Activated T-helper 1 cell treated with anti-CD3 and anti-CD28 coated beads, Interleukin-12 subunit alpha, Interleukin-12 subunit beta, Interleukin-2, Interleukin-4 antibody, amounts not matched to agents 30 ng/mL and 10 ng/mL and 1 ng/mL, durations not matched to agents 14 hours and 24 hours and 36 hours (primary cell): ENCODE measurements at regions not wholly inside any gene's neighbourhood (a gene's known extent, or its start where the extent isn't known, plus 50 kb on each side); places are given as distances from the start of the nearest gene placed in this dataset.
"Not testable (repeated sequence)": the region's sequence is repeated elsewhere in the genome, so short reads cannot be mapped to it uniquely, and the experiment has no call there.

Experiments used
- DNase-seq: peaks from one replicate; pipeline ENCODE4 v3.0.0; 2021; ENCODE audit warnings: low spot score
- H3K27ac Mint-ChIP-seq: one replicate; pipeline ENCODE4 v1.8.0; 2021; ENCODE audit warnings: mild to moderate bottlenecking, mixed read lengths
- H3K27me3 Mint-ChIP-seq: one replicate; pipeline ENCODE4 v1.8.0; 2022; ENCODE audit warnings: mild to moderate bottlenecking, moderate library complexity, mixed read lengths; ENCODE audit not compliant: insufficient read depth
- H3K36me3 Mint-ChIP-seq: one replicate; pipeline ENCODE4 v1.8.0; 2021; ENCODE audit warnings: low read depth, mixed read lengths
- H3K4me1 Mint-ChIP-seq: one replicate; pipeline ENCODE4 v1.8.0; 2021; ENCODE audit warnings: low read depth, mixed read lengths
- H3K4me3 Mint-ChIP-seq: one replicate; pipeline ENCODE4 v1.8.0; 2021; ENCODE audit warnings: mild to moderate bottlenecking, moderate library complexity, mixed read lengths
- H3K9me3 Mint-ChIP-seq: one replicate; pipeline ENCODE4 v1.8.0; 2021; ENCODE audit warnings: mixed read lengths
- intact Hi-C: fragments of 100-400 bp; cut with micrococcal nuclease; formaldehyde crosslinking; loops from one replicate; pipeline ENCODE4 v1.15.1; 2024

DNA sequence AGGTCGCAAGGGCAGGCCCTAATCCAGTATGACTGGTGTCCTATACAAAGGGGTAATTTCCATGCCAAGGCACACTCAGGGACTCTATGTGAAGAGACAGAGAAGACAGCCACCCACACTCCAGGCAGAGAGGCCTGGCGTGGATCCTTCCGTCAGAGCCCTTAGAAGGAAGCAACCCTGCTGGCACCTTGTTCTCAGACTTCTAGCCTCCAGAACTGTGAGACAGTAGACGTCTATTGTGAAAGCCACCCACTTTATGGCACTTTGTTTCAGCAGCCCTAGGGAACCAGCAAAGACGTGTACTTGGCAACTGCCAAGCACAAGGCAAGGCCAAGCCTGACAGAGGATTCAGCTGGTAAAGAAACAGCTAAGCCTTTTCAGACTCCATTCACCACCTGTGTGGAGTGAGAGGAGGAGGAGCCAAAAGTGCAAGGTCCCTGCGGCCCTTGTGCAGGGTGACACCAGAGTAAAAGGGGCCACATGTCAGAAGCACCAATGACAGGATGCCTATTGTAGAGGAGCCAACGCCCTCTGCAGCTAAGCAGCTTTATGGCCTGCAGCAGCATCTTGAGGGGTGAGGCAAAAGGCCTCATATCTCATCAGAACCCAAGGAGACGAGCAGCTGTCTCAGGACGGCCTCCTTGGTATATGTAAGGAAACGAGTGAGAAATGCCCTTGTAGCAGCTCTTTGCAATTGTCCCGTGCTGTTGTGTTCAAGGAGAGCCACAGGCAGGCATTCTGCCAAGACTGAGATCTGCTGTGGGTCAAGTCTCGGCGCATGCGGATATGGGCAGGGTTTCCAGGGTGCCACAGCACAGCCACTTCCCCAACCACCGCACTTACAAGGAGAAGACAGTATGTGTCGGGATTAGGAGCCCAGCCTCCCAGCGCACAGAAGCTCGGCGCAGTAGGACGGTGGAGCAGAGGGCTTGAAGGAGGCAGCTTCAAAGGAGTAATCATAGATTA is 121.5 kb upstream of the LIPC start:
- H3K4me1 Mint-ChIP-seq: peaks cover 31% of the 10 kb centered on the region
- intact Hi-C loops: no loop called here
- no peak overlapping the region for H3K27ac Mint-ChIP-seq

DNA sequence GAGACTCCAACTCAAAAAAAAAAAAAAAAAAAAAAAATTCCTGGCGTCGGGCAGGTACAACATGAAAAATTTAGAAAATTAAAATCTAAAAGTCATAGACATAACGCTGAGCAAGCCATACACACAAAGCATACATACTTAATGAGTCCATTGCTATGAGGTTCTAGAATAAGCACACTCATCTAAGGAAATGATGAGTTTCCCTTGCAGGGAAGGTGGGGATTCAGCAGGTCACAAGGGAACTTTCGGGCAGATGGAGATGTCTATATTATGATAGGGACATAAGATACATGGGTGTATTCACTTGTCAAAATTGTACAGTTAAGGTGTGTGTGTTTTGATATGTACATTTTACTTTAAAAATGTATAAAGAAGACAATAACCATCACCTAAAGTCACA is 120.2 kb upstream of the LIPC start:
- Mint-ChIP-seq H3K27ac (no peak overlapping the region), H3K4me1 (peaks cover 33% of the 10 kb centered on the region), H3K27me3 (no peaks in the 10 kb centered on the region), H3K9me3 (no peaks in the 10 kb centered on the region), H3K36me3 (no peaks in the 10 kb centered on the region), H3K4me3 (no peak overlapping the region)
- intact Hi-C loops: no loop called here
- no peak for DNase-seq

More for the DNA sequence above, 121.5 kb upstream of the LIPC start:
- Mint-ChIP-seq H3K36me3 (no peaks in the 10 kb centered on the region), H3K9me3 (no peaks in the 10 kb centered on the region), H3K4me3 (no peak overlapping the region), H3K27me3 (no peaks in the 10 kb centered on the region)
- no peak for DNase-seq

DNA sequence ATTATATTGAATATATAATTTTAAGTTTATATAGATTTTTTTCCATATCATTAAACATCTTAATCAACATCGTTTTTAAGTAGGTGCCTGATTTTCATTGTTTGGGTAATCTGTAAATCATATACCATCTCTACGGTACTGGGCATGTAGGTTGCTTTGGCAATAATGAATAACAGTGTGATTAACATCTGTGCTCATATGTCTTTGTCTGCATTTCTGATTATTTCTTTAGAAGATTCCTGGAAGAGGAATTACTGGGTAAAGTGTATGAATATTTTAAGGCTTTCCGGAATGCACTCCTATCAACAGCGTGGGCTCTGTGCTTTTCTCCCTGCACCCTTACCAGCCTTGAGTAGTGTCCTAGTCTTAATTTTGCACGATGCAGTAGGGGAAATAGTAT is 119.8 kb upstream of the LIPC start:
- Mint-ChIP-seq H3K36me3 (no peaks in the 10 kb centered on the region), H3K9me3 (peaks cover 3% of the 10 kb centered on the region), H3K27me3 (no peaks in the 10 kb centered on the region), H3K4me3 (no peak overlapping the region), H3K4me1 (peaks cover 28% of the 10 kb centered on the region), H3K27ac (no peak overlapping the region)
- no peak for DNase-seq
- intact Hi-C loops: no loop called here

DNA sequence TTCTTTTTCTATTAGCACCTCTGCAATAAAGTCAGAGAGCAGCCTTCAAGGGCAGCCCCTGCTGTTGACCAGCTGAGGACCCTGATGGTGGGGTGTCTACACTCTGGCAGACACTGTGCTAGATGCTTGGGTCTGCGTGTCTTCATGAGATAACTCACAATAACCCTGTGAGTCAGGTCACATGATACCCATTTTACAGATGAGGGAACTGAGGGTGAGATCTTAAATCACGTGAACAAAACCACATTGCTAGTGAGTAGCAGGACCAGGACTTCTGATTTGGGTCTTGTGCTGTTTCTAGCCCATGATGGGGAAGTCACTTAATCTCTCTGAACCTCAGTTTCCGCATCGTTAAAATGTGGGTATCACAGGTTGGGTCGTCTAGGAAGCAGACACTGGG is 118.5 kb upstream of the LIPC start:
- Mint-ChIP-seq H3K27me3 (no peaks in the 10 kb centered on the region), H3K4me1 (peaks cover 23% of the 10 kb centered on the region), H3K9me3 (peaks cover 8% of the 10 kb centered on the region), H3K27ac (no peak overlapping the region), H3K36me3 (no peaks in the 10 kb centered on the region), H3K4me3 (no peak overlapping the region)
- intact Hi-C loops: loop anchor here (1.0 kb wide), 1 partner anchor 15 kb away; no protein-coding TSS in a partner anchor
- no peak for DNase-seq

DNA sequence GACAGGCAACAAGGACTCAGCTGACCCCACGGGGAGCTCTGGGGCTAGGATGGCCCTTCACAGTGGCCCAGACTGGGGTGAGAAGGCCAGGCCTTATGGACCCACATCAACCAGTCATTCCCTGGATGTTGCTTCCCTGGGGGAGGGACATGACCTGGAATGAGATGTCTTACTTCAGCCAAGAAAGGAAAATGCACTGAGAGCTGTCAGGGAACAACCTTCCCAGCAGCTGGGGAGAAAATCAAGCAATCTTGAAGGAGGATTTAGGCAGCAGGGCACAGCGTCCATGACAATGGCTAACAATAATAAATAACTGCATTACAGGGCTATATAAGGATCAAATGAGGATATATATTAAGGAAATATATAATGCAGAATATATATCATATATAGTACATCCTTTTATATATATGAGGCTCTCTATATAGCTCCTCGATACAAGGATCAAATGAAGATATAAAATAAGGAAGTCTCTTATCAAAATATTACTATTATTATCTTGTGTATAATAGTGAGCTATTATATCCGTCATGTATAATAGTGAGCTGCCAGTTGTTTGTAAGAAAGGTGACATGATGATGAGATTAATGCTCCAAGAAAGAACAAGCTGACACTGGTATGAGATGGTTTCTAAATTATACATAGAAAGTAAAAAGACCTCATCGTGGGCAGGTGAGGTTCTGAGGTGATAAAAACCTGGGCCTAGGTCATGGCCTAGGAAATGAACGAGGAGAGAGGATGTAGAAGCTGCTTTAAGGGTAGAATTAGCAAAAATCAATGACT is 117.8 kb upstream of the LIPC start:
- Mint-ChIP-seq H3K9me3 (peaks cover 8% of the 10 kb centered on the region), H3K4me1 (peaks cover 23% of the 10 kb centered on the region), H3K27me3 (no peaks in the 10 kb centered on the region), H3K36me3 (no peaks in the 10 kb centered on the region), H3K27ac (peak overlapping the region; percentile 80), H3K4me3 (no peak overlapping the region)
- intact Hi-C loops: loop anchor here (1.0 kb wide), 1 partner anchor 16 kb away; no protein-coding TSS in a partner anchor
- DNase-seq: no peak

DNA sequence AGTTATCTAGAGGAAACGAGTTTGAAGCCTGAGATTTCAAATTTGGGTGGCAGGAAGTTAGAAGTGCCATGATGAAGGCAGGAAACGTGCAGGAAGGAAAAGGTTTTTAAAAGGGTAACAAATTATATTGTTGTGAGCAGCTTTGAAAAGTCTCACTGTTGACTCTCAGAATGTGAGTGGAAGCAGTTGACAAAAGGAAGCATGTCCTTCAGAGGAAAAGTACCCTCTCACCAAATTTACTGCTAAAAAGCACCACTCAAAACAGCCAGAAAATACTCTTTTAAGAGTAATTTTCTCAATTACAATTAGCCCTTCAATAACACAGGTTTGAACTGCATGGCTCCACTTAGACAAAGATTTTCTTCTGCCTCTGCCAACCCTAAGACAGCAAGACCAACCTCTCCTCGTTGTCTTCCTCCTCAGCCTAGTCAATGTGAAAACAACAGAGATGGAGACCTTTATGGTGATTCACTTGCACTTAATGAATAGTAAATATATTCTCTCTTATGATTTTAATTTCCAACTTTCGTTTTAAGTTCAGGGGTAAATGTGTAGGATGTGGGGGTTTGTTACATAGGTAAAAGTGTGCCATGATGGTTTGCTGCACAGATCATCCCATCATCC is 117.1 kb upstream of the LIPC start:
- Mint-ChIP-seq H3K4me3 (no peak overlapping the region), H3K4me1 (peaks cover 23% of the 10 kb centered on the region), H3K27me3 (no peaks in the 10 kb centered on the region), H3K36me3 (no peaks in the 10 kb centered on the region), H3K27ac (peak overlapping the region; percentile 80), H3K9me3 (peaks cover 8% of the 10 kb centered on the region)
- no peak for DNase-seq
- intact Hi-C loops: no loop called here

DNA sequence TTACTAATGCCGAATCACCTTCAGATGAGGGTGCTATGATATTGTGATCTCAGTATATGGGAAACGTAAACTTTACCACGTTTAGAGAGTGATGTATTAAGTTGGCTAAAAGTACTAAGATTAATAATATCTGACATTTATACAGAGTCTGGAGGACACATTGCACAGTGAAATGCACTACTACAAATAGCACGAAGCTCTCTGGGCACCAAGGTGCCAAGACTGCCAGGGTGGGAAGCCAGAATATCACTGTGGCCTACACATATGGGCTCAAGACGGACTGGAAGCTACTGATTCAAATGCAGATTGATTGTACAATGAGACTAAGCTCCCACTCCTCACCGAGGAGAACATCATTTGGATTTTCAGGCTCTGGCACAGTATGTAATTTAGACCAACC is 113.3 kb upstream of the LIPC start:
- H3K36me3 Mint-ChIP-seq: no peaks in the 10 kb centered on the region
- DNase-seq: no peak
- H3K9me3 Mint-ChIP-seq: peaks cover 17% of the 10 kb centered on the region
- peaks cover 1% of the 10 kb centered on the region for H3K27me3 Mint-ChIP-seq
- H3K4me3 Mint-ChIP-seq: no peak overlapping the region
- H3K4me1 Mint-ChIP-seq: peaks cover 23% of the 10 kb centered on the region
- intact Hi-C loops: no loop called here
- no peak overlapping the region for H3K27ac Mint-ChIP-seq

DNA sequence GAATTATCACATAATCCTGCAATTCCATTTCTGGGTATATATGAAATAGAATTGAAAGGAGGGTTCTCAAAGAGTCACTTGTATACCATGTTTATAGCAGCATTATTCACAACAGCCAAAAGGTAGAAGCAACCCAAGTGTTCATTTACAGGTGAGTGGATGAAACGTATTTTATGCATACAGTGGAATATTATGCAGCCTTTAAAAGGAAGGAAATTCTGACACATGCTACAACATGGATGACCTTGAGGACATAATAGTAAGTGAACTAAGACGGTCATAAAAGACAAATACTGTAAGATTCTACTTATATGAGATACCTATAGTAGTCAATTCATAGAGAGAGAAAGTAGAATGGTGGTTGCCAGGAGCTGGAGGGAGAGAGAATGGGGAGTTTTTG is 110.8 kb upstream of the LIPC start:
- no peaks in the 10 kb centered on the region for H3K36me3 Mint-ChIP-seq
- DNase-seq: no peak
- H3K27ac Mint-ChIP-seq: no peak overlapping the region
- no peak overlapping the region for H3K4me3 Mint-ChIP-seq
- peaks cover 17% of the 10 kb centered on the region for H3K9me3 Mint-ChIP-seq
- peaks cover 8% of the 10 kb centered on the region for H3K27me3 Mint-ChIP-seq
- intact Hi-C loops: no loop called here
- no peaks in the 10 kb centered on the region for H3K4me1 Mint-ChIP-seq

DNA sequence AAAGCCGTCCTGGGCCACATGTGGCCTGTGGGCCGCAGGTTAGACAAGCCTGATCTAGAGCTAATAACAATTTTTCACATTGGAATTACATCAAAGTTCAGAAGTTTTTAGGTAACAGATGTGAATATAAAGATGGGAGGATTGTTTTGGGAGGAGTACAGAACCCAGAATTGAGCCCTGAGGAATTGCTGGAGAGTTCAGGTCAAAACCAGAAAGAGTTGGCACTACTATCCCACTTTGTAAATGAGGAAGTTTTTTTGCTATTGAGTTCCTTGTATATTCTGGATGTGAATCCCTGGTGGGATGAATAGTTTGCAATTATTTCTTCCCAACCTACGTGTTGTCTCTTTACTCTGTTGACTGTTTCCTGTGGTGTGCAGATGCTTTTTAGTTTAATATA is 109.5 kb upstream of the LIPC start:
- Mint-ChIP-seq H3K4me1 (no peaks in the 10 kb centered on the region), H3K36me3 (peaks cover 1% of the 10 kb centered on the region), H3K27me3 (peaks cover 9% of the 10 kb centered on the region), H3K9me3 (peaks cover 18% of the 10 kb centered on the region), H3K4me3 (no peak overlapping the region), H3K27ac (no peak overlapping the region)
- DNase-seq: no peak
- intact Hi-C loops: no loop called here

DNA sequence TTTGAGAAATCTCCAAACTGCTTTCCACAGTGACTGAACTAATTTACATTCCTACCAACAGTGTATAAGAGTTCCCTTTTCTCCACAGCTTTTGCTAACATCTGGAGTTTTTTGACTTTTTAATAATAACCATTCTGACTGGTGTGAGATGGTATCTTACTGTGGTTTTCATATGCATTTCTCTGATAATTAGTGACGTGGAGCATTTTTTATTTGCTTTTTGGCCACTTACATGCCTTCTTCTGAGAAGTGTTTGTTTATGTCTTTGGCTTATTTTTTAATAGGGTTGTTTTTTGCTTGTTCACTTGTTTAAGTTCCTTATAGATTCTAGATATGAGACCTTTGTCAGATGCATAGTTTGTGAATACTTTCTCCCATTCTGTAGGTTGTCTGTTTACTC is 108.5 kb upstream of the LIPC start:
- H3K27ac Mint-ChIP-seq, H3K27me3 Mint-ChIP-seq, H3K4me1 Mint-ChIP-seq, H3K36me3 Mint-ChIP-seq, DNase-seq, intact Hi-C loops, H3K4me3 Mint-ChIP-seq: not testable (repeated sequence)
- H3K9me3 Mint-ChIP-seq: peaks cover 14% of the 10 kb centered on the region

DNA sequence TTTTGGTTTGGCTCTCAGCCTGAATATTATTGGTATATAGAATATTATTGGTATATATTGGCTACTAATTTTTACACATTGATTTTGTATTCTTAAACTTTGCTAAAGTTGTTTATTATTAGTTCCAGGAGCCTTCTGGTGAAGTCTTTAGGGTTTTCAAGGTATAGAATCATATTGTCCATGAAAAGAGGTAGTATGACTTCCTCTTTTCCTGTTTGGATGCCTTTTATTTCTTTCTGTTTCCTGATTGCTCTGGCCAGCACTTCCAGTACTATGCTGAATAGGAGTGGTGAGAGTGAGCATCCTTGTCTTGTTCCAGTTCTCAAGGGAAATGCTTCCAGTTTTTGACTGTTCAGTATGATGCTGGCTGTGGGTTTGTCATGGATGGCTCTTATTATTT is 107.3 kb upstream of the LIPC start:
- H3K27me3 Mint-ChIP-seq: peaks cover 9% of the 10 kb centered on the region
- no peaks in the 10 kb centered on the region for H3K4me1 Mint-ChIP-seq
- intact Hi-C loops: no loop called here
- no peak overlapping the region for H3K27ac Mint-ChIP-seq
- H3K9me3 Mint-ChIP-seq: peaks cover 18% of the 10 kb centered on the region
- peaks cover 1% of the 10 kb centered on the region for H3K36me3 Mint-ChIP-seq
- no peak for DNase-seq
- H3K4me3 Mint-ChIP-seq: no peak overlapping the region

DNA sequence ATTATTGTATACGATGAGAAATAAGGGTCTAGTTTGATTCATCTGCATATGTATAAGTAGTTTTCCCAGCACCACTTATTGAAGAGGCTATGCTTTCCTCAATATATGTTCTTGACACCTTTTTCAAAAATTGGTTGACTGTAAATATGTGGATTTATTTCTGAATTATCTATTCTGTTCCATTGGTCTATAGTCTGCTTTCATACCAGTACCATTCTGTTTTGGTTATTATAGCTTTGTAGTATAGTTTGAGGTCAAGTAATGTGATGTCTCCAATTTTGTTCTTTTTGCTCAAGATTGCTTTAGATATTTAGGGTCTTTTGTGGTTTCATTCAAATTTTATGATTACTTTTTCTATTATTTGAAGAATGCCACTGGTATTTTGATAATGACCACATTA is 103.8 kb upstream of the LIPC start:
- H3K27me3 Mint-ChIP-seq: peaks cover 9% of the 10 kb centered on the region
- no peak for DNase-seq

DNA sequence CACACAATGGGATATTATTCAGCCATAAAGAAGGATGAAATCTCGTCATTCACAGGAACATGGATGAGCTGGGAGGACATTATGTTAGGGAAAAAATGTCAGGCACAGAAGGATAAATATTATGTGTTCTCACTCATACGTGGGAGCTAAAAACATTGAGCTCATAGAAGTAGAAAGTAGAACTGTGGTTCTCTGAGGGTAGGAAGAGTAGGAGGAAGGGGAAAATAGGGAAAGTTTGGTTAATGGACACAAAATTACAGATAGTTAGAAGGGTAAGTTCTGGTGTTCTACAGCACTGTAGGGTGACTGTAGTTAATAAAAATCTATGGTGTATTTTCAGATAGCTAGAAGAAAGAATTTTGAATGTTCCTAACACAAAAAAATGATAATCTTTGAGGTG is 102.6 kb upstream of the LIPC start:
- Mint-ChIP-seq H3K27me3 (peaks cover 6% of the 10 kb centered on the region), H3K36me3 (peaks cover 3% of the 10 kb centered on the region), H3K4me1 (peaks cover 44% of the 10 kb centered on the region), H3K9me3 (peaks cover 16% of the 10 kb centered on the region), H3K27ac (peak overlapping the region; percentile 41), H3K4me3 (no peak overlapping the region)
- no peak for DNase-seq
- intact Hi-C loops: no loop called here

More for the DNA sequence above, 103.8 kb upstream of the LIPC start:
- Mint-ChIP-seq H3K36me3 (peaks cover 1% of the 10 kb centered on the region), H3K27ac (no peak overlapping the region), H3K4me3 (no peak overlapping the region), H3K9me3 (peaks cover 9% of the 10 kb centered on the region), H3K4me1 (peaks cover 32% of the 10 kb centered on the region)
- intact Hi-C loops: no loop called here
